Right lung (tissue), 2 donors: ENCODE measurements at regions not wholly inside any gene's neighbourhood (a gene's known extent, or its start where the extent isn't known, plus 50 kb on each side); places are given as distances from the start of the nearest gene placed in this dataset.

Experiments used
- DNase-seq, 2 donors: peaks; one replicate each; pipeline ENCODE4 v3.0.0-alpha.2; 2013

GRCh38 chr9:118577121-118577520 lies 792.1 kb downstream of the BRINP1 start:
- DNase-seq: no peak

- no peak for DNase-seq
Observed at GRCh38 chr9:118578467-118578866, 790.8 kb downstream of the BRINP1 start.

GRCh38 chr9:118583414-118583813 lies 785.8 kb downstream of the BRINP1 start:
- DNase-seq: no peak

GRCh38 chr9:118586978-118587377 lies 782.3 kb downstream of the BRINP1 start:
- no peak for DNase-seq

- DNase-seq: no peak
Observed at GRCh38 chr9:118594428-118594827, 774.8 kb downstream of the BRINP1 start.

- peak in 1 of 2 donors; percentile 1 for DNase-seq
Observed at GRCh38 chr9:118595719-118596305, 773.4 kb downstream of the BRINP1 start.

GRCh38 chr9:118596374-118597015 lies 772.7 kb downstream of the BRINP1 start:
- no peak for DNase-seq

- DNase-seq: no peak
Observed at GRCh38 chr9:118606668-118607067, 762.6 kb downstream of the BRINP1 start.

- DNase-seq: no peak
Observed at GRCh38 chr9:118609355-118610044, 759.7 kb downstream of the BRINP1 start.

GRCh38 chr9:118612201-118612600 lies 757.0 kb downstream of the BRINP1 start:
- no peak for DNase-seq

GRCh38 chr9:118613996-118614395 lies 755.2 kb downstream of the BRINP1 start:
- no peak for DNase-seq

- DNase-seq: no peak
Observed at GRCh38 chr9:118618084-118618483, 751.2 kb downstream of the BRINP1 start.

GRCh38 chr9:118618849-118619248 lies 750.4 kb downstream of the BRINP1 start:
- DNase-seq: no peak

GRCh38 chr9:118624608-118625007 lies 744.6 kb downstream of the BRINP1 start:
- no peak for DNase-seq

- no peak for DNase-seq
Observed at GRCh38 chr9:118630079-118630478, 739.2 kb downstream of the BRINP1 start.

GRCh38 chr9:118630931-118631595 lies 738.2 kb downstream of the BRINP1 start:
- no peak for DNase-seq

GRCh38 chr9:118631956-118632355 lies 737.3 kb downstream of the BRINP1 start:
- DNase-seq: no peak

GRCh38 chr9:118635416-118635815 lies 733.8 kb downstream of the BRINP1 start:
- no peak for DNase-seq

- no peak for DNase-seq
Observed at GRCh38 chr9:118637681-118638080, 731.6 kb downstream of the BRINP1 start.

- DNase-seq: no peak
Observed at GRCh38 chr9:118640836-118641560, 728.2 kb downstream of the BRINP1 start.

- DNase-seq: peak; percentile 3 to 16
Observed at GRCh38 chr9:118643118-118643517, 726.1 kb downstream of the BRINP1 start.

GRCh38 chr9:118644066-118644465 lies 725.2 kb downstream of the BRINP1 start:
- no peak for DNase-seq
